ENCODE measurements at regions not wholly inside any gene's neighbourhood (a gene's known extent, or its start where the extent isn't known, plus 50 kb on each side); places are given as distances from the start of the nearest gene placed in this dataset.

DNA sequence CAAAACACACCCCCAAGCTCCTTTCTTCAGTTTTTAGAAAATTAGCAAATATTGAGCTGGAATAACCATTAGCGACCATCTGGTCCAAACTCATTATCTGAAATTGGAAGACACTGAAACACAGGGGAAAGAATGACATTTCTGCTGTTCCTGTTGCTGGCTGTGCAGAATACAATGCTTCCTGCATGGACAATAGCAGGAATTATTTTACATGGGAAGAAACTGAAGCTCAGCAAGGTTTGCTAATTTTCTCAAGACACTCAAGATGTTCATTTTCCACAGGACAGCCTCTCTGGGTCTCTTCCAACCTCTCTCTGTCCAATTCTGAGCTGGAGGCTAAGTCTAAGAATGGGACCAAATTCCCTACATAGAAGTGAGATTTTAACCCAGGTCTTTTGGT is 81.9 kb upstream of the TNS3 start:
- DNase-seq (ENCODE audit: low read depth) = no peak

DNA sequence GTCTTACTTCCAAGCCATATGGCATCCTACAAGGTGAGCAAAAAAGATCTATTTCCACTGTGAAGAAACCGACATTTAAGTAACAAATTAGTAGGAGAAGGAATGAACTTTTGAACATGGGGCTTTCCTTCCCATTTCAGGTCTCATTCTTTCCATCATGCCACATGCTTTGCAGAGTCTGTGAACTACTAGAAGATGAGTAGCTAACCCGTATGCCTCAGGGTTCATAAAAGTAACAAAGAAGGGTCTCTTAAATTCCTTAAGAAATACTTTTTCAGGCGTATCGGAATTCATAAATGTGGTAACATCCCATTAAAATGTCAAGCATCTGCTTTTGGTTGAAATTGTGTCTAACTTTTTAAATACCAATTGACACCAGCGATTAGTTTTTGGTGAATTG is 81.3 kb upstream of the TNS3 start:
- DNase-seq (ENCODE audit: low read depth) = no peak

DNA sequence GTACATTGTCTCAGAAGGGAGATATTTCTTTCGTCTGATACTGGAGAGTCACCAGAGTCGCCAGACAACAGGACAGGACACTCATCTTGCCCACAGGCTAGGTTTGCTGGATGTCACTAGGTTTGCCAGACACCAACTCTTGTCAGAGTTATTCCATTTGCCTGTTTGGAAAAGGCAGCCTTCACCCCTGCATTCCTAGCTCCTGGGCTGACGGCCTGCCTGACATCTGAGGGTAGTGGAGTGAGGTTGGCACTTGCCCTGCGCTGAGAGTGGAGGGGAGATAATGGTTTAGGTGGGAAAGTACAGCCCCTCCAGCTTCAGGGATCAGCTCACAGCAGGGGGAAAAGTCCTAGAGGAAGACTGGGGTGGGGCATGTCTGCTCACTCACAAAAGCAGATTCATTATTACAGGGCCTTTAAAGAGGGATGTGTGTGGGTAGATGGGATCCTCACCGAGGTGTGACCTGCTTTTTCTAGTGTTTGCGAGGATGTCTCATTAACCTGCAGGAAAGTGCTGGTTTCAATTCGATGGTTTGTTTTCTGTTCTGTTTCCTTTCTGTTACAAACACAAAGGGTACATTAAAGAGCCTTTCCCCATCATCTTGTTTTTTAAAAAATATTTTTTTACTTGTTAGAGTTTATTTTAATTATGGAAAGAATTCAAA is 79.3 kb upstream of the TNS3 start:
- DNase-seq (ENCODE audit: low read depth) = no peak

DNA sequence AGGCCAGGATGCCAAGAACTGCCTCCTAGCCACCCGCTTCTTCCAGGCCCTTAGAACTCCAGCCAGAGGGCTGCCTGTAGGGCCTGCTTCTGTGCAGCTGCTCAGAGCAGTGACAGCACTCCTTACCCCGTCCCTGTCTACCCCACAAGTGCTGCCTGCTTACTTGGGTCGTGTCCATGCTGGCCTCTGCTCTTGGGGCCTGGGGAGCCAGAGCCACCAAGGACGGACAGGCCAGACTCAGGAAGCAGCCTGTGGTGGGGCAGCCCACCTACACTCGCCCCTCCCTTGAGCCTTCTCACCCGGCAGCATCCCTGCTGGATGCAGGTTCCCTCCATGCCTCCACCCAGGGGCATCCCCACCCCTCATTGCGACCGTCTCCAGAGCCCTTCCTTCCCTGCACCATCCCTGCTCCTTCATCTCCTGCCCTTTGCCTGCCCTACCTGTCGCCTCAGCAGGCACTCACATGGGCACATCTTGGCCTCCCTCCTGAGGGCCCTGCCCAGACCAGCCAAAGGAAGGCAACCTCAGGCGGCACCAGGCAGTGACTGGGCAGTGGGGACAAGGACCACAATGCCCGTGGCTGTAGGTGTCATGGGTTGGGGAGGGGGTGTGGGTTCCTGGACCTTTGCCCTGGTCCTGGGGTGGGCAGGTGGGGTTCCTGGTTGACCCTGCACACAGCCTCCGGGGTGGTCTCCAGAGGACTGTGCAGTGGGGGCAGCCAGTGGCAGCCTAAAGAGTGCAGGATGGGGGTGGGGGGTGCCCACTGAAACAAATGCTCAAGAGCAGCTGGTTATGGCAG is 78.0 kb upstream of the TNS3 start:
- no peak for DNase-seq (ENCODE audit: low read depth)

DNA sequence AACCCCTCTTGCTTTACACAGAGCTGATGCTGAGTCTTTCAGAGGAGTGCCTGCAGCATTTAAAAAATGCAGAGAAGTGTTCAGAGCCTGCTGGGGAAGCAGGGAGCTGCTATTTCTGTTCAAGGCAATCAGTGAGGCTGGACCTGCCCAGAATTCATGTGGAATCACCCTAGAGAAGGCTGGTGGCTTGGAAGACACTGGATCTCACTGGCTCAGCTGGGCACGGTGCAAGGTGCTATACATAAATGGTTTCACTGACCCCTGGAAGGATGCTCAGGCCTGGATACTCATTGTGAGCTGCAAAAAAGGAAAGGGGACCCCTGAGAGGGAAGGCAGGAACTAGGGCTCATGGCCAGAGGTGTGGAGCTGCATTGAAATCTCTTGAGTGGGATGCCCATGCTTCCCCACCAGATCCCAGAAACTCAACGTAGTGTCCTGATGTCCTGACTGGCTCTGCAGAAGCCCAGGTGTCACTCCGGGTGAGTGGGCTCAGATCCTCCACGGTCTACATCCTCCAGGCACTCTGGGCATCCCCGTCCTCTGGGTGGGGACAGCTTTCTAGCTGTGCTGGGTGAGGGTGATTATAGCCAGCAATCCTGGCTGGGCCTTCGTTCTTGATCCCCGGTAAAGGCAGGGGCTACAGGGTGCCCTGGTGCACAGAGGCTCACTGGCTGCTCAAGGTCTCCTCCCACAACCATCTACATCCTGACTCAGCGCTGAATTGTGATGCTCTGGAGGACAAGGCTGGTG is 77.2 kb upstream of the TNS3 start:
- no peak for DNase-seq (ENCODE audit: low read depth)

DNA sequence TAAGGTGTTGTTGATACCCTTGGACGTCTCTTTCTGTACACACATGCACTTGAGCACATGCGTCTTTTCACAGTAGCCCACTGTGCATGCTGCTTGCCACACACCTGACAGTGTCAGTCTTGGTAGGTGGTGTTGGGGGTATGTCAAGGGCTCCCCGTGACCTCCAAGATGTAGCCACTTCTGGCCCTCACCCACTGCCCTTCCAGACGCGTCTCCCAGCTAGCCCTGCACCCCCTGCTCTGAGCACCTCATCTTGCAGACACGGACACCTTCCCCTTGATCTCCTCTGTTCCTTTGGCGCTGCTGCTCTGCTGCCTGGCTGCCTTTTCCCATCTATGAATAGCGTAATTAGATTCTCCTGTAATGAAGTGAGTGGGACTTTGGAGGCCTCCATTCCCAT is 75.2 kb upstream of the TNS3 start:
- no peak for DNase-seq (ENCODE audit: low read depth)

DNA sequence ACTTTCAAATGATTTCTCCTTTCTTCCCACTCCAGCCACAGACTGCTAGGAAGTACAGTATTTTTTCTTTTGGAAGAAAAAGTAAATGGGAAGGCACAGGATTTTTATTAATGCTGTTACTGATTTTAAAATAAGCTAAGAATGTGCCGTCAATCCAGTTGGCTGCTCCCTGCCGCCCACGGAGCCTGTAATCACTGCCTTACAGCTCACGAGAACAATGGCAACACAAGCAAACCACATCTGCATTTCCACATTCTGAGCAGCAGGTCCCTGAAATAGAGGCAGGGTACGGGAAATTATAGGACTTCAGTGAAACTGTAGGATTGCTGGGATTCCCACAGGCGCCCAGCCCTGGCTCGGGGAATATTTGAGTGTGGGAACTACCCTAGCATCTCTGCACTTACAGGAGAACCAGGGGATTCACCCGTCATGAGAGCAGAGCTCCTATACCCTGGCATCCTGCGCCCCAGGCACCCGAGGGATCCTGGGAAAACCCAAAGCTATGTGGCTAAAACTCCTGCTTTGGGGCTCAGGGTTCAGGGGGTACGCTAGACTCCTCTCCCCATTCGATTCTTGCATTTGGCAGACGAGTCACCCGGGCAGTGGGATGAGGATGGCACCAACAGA is 72.9 kb upstream of the TNS3 start:
- no peak for DNase-seq (ENCODE audit: low read depth)

DNA sequence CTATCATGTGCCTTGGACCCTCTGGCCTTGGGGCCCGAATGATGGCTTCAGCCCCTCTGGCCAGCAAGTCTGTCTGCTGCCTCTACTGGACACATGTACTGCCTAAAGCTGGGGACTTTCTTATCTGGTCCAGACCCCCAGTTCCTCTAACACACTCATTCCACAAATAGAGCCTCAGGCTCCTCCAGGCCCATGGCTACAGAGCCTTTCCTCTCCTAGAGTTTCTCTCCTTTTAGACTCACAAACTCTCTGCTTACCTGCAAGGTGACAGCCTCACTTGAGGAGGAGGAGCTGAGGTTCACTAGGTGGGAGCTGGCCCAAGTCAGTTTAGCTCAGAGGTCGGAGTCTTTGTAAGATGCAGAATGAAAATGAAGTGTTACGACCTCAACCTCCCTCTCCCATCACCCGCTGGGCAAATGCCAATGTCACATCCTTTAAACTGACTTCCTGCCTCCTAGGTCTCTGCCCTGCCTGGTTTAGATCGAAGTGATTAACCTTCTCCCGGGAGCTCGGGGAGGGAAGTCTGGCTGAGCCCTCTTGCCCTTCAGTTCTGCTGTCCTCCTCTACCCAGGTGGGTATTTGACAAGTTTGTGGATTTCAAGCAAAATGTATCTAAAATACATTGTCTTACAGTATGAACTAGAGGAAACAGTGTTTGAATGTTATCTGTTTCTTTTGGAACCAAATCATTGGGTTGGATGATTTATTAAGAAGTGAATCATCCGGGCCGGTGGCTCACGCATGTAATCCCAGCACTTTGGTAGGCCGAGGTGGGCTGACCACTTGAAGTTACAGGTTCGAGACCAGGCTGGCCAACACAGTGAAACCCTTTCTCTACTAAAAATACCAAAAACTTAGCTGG is 71.9 kb upstream of the TNS3 start:
- DNase-seq (ENCODE audit: low read depth) = no peak

DNA sequence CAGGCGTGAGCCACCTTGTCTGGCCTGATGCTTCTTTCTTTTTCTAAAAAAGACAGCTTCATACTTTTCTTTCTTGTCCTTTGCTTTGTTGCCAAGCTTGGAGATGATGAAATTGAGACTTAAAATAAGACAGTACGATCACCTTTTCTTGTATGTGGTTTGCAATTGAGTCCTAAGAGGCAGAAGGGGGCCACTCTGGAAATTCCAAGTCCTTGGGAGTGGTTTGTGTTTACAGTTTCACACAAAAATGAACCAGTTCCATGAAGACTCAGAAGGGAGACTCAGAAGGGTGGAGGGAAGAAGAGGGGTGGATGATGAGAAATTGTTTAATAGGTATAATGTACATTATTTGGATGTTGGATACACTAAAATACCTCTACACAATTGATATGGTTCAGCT is 70.7 kb upstream of the TNS3 start:
- DNase-seq (ENCODE audit: low read depth) = no peak

DNA sequence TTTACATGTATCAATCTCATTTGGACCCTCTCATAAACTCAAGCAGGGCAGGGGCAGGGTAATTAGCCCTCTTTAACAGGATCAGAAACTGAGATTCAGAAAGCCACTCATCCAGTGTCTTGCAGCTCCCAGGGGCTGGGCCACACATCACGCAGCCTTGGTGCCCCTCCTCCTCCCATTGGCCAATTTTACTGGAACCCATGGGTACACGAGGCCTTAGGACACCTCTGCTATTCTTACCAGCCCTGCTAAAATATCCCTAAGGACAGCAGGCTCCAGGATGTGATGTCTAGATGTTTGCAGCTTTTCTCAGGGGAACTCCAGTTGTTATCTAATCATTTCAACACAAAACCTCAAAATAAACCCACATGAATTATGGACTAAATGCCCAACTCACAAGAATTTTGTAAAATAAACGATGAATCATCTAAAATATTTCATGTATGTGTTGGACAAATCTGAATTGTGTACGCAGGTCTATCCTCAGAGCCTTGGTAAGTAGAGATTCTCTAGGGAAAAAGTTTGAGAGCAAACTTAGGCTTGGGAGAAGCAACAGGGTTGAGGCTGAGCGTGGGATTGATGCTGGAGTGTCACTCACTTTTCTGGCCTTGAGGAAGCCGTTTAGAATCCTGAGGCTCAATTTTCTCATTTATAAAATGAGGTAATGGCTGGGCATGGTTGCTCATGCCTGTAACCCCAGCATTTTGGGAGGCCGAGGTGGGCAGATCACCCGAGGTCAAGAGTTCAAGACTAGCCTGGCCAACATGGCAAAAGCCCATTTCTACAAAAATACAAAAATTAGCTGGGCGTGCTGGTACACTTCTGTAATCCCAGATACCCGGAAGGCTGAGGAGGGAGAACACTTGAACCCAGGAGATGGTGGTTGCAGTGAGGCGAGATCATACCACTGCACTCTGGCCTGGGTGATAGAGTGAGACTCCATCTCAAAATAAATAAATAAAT is 69.7 kb upstream of the TNS3 start:
- no peak for DNase-seq (ENCODE audit: low read depth)

DNA sequence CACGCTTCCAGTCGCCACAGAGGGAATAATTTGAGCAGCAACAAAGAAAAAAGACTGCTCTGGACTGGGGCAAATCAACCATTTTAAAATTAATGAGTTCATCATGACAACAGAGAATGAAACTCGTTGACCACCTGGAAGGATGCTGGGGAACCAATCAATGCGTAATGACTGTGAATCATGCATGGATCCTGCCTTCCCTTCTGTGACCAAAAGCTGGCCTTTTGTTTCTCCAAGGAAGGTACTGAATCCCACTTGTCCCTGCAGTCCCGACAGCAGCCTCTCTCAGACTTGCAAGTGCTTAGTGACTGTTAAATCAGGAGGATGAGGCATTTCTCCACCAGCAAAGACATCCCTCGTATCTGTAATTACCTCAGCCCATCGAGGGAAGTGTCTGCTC is 68.0 kb upstream of the TNS3 start:
- no peak for DNase-seq (ENCODE audit: low read depth)

DNA sequence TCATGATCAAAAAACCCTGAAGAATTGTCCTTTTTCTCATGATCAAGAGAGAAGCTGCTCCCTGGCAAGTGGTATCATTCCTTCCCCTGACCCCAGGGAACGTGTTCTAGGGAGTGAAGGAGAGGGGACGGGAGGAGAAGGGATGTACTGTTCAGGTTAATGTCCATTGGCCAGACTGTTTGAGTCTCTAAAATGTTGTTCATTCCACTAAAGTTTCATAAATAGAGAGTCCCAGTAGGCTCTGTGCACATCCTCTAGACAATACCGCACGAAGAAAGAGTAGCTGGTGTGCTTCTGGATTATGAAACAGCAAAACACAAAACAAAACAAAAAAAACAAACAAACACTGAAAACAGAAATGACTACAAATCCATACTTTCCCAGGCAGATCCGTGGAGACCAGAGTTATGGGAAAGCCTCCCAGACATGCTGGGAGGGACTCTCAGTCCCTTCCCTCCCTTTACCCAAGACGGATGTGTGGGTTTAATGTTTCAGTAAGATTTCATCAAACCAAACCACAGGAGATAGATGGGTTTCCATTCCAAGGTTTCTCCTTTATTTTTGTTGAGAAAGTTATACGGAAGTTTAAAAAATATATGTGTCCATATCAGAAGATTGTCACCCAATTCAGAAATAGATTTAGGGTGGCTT is 66.5 kb upstream of the TNS3 start:
- DNase-seq (ENCODE audit: low read depth) = no peak

DNA sequence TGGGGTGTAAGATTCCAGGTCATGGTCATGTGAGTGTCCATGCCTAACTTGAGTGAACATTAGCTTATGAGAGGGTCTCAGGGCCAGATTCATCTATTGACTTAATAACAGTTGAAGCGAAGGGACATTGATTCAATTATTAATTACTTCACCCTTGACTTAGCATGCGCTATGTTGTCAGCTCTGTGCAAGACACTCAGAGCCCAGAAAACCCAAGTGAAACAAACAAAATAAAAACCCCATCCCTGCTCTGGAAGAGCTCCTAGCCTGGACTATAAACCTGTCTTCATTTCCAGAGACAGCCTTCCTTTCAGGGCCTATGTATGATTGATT is 66.0 kb upstream of the TNS3 start:
- DNase-seq (ENCODE audit: low read depth) = no peak

DNA sequence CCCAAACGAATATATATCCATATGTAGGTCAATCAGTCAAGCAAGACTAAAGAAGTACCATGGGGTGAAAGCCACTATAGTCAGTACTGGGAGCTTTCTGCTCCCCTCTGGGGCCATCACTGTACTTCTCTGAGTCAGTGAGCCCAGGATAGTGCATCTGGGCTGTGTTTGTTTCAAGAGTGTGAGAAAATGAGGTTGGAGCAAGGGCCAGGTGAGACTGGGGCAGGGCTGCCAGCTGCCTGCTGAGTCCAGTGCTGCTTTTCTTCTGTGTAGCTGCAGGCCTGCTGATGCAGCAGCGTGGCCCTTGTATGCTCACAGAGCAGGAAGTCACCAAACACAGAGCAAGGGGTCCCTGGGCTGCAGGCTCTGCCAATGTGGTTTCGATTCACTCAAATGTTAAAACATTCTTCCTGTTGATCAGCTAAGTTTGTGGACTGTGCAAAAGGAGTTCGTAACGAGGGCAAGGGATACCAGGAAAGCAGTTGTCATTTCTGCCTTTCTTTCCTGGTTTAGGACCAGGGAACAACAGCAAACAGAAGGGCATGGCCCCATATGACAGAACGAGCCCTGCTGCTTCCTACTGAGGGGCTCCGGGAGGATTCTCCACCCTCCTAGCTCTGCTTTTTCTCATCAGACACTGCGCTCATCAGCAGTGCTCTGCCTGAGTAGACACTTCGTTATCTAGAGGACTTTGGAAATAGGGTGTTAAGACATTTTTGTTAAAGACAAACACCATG is 65.4 kb upstream of the TNS3 start:
- no peak for DNase-seq (ENCODE audit: low read depth)

DNA sequence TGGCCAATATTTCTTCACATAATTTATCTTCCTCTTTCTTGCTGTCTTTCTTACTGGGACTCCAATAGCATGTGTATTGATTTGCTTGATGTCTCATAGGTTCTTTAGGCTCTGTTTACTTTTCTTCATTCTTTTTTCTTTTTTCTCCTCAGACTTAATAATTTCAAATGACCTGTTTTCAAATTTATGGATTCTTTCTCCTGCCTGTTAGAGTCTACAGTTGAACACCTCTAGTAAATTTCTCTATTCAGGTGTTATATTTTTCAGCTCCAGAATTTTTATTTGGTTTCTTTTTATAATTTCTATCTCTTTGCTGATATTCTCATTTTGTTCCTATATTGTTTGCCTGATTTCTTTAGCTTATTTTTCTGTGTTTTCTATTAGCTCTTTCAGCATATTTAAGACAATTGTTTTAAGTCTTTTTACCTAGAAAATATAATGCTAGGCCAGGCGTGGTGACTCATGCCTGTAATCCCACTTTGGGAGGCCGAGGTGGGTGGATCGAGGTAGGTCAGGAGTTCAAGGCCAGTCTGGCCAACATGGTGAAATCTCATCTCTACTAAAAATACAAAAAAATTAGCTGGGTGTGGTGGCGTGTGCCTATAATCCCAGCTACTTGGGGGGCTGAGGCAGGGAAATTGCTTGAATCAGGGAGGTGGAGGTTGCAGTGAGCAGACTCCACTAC is 61.9 kb upstream of the TNS3 start:
- DNase-seq (ENCODE audit: low read depth) = no peak

DNA sequence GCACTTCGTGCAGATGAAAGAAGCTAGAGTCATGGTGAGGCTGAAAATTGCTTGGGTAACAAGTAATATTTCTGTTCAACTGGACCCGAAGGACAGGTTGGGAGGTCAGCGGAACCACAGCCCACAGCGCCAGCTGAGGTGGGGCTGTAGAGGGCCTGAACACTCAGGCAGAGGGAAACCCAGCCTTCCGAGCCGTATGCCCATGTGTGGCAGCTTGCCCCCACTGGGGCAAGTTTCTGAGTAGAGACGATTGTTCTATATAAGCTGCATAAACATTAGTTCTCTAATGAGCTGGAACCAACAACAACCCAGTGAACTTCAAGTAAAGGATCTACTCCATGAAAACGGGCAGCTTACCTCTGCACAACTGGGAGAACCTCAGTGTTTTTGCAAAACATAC is 58.4 kb upstream of the TNS3 start:
- DNase-seq (ENCODE audit: low read depth) = no peak

DNA sequence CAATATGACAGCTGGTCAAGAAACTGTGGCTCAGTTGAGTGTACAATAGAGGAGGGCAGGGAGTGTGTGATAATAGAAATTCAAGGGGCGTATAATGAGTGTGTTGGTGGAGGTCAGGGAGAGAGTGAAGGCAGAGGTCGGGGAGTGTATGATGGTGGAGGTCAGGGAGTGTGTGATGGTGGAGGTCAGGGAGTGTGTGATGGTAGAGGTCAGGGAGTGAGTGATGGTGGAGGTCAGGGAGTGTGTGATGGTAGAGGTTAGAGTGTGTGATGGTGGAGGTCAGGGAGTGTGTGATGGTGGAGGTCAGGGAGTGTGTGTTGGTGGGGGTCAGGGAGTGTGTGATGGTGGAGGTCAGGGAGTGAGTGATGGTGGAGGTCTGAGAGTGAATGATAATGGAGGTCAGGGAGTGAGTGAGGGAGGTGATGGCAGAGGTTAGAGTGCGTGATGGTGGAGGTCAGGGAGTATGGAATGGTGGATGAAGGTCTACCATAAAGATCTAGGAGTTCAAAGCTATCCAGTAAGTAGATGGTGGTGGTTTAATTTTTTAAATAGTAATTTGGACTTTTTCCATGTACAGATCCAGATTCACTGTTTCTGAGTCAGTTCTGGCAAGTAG is 57.7 kb upstream of the TNS3 start:
- DNase-seq (ENCODE audit: low read depth) = no peak

DNA sequence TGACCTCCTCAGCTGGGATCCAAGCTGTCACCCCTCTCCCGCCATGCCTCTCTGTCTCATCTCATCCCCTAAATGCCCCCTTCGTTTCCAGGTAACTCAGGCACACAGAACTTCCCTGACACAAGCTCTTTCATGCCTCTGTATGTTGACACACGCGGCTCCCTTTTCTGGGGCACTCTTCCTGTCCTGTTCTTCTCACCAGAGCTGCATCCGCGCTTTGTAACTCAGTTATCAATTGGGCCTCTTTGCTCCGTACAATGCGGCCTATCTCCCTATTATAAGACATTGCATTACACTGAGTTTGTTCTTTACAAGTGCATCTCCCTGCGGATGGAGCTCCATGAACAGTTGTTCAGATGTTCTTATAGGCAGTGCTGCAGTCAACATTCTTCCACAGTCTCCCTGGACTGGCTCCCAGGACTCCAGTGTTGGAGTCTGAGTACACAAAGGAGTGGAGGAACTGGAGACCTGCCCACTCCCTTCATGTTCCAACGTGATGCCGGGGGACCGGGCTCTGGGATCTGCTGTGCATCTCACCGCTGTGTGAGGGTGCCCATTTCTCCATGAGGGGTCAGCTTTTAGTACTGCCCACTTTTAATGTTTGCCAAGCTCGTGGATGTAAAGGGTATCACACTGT is 56.9 kb upstream of the TNS3 start:
- DNase-seq (ENCODE audit: low read depth) = no peak

Data from forelimb muscle (tissue), 1 donor.